Retina (tissue), 1 donor: ENCODE measurements at regions not wholly inside any gene's neighbourhood (a gene's known extent, or its start where the extent isn't known, plus 50 kb on each side); places are given as distances from the start of the nearest gene placed in this dataset.
"Not testable (repeated sequence)": the region's sequence is repeated elsewhere in the genome, so short reads cannot be mapped to it uniquely, and the experiment has no call there.

Experiments used
- DNase-seq: peaks from one replicate; pipeline ENCODE4 v3.0.0-alpha.2; 2016

- DNase-seq: no peak
These were observed 375.9 kb downstream of the NXPH1 start for GRCh38 chr7:8809320-8809719.

GRCh38 chr7:8817448-8818036, 384.1 kb downstream of the NXPH1 start:
- no peak for DNase-seq

- no peak for DNase-seq
These were observed 385.0 kb downstream of the NXPH1 start for GRCh38 chr7:8818406-8818805.

- DNase-seq: no peak
These were observed 389.2 kb downstream of the NXPH1 start for GRCh38 chr7:8822595-8822994.

DNA sequence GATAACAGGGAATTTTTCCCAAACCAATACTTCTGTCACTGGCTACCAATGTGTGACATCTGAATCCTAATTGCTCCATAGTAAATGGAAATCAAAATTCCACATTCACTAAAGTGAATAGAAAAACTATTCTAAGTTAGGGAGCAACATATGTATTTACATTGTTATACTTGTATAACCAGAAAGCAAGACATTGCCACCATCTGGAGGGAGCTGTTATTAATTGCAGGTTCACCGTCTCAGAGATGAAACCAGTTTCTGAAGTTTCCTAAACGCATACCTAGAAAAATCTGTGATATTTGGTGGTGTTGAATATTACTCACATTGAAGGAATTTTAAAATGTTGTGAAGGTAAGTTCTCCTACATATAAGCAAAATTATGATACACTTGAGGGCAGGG, 390.1 kb downstream of the NXPH1 start:
- DNase-seq: no peak

GRCh38 chr7:8827329-8827728, 393.9 kb downstream of the NXPH1 start:
- DNase-seq: no peak

DNA sequence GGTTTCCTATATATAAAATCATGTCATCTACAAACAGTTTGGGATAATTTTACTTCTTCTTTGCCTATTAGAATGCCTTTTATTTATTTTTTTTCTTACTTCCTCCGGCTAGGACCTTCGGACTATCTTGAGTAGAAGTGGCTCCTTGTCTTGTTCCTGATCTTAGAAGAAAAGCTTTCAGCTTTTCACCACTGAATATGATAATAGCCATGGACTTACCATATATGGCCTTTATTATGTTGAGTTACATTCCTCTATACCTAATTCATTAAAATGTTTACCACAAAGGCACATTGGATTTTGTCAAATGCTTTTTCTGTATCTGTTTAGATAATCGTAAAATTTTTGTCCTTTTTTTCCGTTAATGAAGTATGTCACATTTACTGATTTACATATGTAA, 395.7 kb downstream of the NXPH1 start:
- DNase-seq: no peak

DNA sequence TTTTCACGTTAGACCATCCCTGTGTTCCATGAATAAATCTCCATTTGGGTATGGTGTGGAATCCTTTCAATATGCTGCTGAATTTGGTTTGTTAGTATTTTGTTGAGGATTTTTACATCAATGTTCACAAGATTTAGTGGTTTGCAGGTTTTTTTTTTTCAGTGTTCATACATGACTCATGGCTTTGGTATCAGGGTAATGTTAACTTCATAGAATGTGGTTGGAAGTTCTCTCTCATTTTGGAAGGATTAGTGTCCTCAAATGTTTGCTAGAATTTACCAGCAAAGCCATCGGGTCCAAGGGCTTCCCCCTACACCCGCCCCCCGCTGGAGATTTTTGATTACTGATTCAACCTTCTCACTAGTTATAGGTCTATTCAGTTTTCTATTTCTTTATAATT, 398.0 kb downstream of the NXPH1 start:
- no peak for DNase-seq

GRCh38 chr7:8833355-8833754, 399.9 kb downstream of the NXPH1 start:
- no peak for DNase-seq

- DNase-seq: no peak
These were observed 407.8 kb downstream of the NXPH1 start for GRCh38 chr7:8841171-8841570.

DNA sequence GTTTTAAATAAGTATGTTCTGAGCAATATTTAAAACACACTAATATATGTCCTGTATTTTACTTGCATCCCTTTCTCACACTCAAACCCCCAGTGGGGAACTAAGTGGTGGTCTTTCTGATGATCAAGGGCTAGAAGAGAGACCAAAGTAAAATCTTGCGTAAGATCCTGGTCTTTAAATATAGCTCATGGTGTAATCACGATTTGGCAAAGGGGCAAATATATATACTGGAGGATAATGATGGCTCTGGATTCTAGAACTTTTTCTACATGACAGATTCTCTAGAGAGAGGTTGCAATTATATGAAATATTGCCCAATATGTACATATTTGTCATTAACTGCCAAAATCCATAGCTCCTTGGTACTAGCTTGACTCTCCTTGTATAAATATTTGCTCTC, 438.3 kb downstream of the NXPH1 start:
- DNase-seq: no peak

DNA sequence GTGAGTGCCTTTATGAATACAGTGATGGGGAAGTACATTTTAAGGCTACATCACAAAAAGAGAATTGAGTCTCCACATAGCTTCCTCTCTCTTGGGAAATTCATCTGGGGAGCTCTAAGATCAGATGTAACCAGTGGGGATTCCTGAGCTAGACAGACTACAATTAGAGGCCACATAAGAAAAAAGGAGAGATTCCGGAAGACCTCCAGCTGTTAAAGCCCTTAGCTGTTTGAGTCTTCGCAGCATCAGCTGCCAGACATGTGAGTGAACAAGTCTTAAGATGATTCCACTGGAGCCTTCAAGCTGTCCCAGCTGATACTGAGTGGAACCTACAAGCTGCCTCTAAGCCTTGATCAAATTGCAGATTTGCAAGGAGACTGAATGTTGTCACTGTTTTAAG, 448.5 kb downstream of the NXPH1 start:
- DNase-seq: no peak

DNA sequence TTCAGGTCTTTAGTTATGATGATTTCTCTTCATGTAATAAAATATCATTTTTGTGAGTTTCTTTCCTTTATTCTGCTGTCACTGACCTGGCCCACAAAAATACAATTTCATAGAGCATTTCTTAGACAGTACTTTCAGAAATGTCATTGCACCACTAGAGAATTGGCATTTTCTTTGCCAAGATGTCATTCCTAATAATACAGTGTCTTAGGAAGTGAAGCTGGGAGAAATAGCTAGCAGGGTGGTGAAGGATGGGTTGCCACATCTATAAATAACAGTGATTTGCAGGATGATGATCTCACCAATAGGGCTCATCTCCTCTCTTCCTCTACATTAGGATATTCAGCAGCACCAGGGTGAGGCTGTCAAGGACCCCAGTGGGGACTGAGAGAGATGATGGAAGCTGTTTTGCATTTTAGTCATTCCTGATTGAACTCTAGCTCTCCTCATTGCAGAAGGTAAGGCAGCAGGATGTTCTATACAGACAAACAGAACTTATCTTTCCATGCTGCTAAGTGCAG, 452.1 kb downstream of the NXPH1 start:
- DNase-seq: no peak

- DNase-seq: not testable (repeated sequence)
These were observed 456.9 kb downstream of the NXPH1 start for GRCh38 chr7:8890346-8890745.

- DNase-seq: no peak
These were observed 460.4 kb downstream of the NXPH1 start for GRCh38 chr7:8893775-8894174.

DNA sequence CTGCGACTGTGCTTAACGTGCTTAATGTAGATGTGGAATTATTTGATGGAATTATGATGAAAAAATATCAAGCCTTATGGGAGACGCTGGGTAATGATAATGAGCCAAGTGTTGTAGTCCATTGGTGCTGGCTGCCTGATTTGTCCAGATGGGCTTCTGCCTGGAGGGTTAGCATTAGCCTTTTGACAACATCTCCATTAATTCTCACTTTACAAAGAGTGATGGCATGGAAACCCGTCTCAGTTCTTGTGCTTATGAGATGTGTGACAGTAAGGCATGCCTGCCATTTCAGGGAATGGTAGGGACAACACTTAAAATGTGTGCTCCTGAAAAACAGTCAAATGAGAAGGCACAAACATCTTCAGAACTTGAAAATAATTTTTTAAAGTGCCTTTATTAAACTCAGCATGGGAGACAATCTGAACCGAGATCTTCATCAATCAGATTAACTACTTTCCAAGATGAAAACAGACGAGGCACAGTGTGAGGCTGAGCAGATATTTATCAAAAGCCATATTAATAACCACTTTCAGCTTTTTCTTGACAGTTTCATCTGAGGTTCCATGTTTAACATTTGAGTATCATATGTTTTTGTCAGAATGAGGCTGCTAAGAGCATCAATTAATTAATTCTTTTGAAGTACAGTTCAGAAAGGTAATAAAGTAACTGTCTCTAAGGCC, 473.1 kb downstream of the NXPH1 start:
- no peak for DNase-seq

- no peak for DNase-seq
These were observed 475.5 kb downstream of the NXPH1 start for GRCh38 chr7:8908889-8909288.

- DNase-seq: no peak
These were observed 480.3 kb downstream of the NXPH1 start for GRCh38 chr7:8913682-8914081.

GRCh38 chr7:8921807-8922206, 488.4 kb downstream of the NXPH1 start:
- DNase-seq: no peak

- DNase-seq: no peak
These were observed 489.3 kb downstream of the NXPH1 start for GRCh38 chr7:8922726-8923125.

GRCh38 chr7:8923164-8923806, 489.9 kb downstream of the NXPH1 start:
- DNase-seq: no peak

GRCh38 chr7:8931906-8932646, 498.7 kb downstream of the NXPH1 start:
- no peak for DNase-seq

DNA sequence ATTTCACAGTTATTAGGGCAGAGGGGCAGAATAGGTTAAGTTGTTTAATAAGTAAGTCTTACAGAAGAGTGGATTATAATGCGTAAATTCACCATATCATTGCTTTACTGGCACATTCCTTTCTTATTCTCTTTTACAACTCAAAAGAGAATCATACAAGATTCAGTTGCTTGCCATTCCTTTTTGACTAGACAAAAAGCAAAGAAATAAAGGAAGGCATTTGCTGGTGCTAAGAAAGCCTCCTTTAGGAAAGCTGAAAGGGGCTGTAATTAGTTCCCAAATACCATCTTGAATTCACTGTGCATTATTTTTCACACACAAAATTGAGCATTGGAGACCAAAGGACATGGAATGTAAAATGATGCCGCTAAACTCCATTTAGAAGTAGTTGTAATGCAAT, 499.3 kb downstream of the NXPH1 start:
- no peak for DNase-seq

- no peak for DNase-seq
These were observed 503.8 kb downstream of the NXPH1 start for GRCh38 chr7:8937204-8937603.
